HepG2 (cell line): ENCODE measurements at regions not wholly inside any gene's neighbourhood (a gene's known extent, or its start where the extent isn't known, plus 50 kb on each side); places are given as distances from the start of the nearest gene placed in this dataset.

ENCODE experiments used
- ATAC-seq: fragments of 200-7000 bp; cut with Tn5 transposase; 3 replicates; pipeline ENCODE4 v1.9.1; 2020; ENCODE audit warnings: mild to moderate bottlenecking, moderate library complexity
- BruUV-seq: library from RNA; stranded (reverse); fragments of 400-500 nt; replicated peaks from 2 replicates; lab custom pipeline; 2021; lab: Mats Ljungman, UMichigan
- CTCF ChIA-PET: fragments of 300-600 bp; formaldehyde crosslinking; extraction: SDS; loops from one replicate; lab custom pipeline; 2021; ENCODE audit warnings: low total read pairs, inconsistent platforms, low intra/inter-chr PET ratio; lab: Yijun Ruan, JAX
- POLR2A ChIA-PET: fragments of 350-600 bp; sonication (Branson Sonifier 250); formaldehyde crosslinking; loops from one replicate; lab custom pipeline; 2020; ENCODE audit warnings: antibody characterized with exemption, inconsistent platforms; lab: Yijun Ruan, JAX
- DNase-seq: peaks from one replicate; pipeline ENCODE4 v3.0.0-alpha.2; 2015; ENCODE audit warnings: low spot score
- FAIRE-seq: peaks from 3 replicates; lab custom pipeline; 2011; peaks lifted over from hg19 to GRCh38; lab: Jason Lieb, UNC
- H2AFZ ChIP-seq: one replicate; pipeline ENCODE4 v1.6.1; 2011; ENCODE audit warnings: low read length, inconsistent platforms
- H3K27ac ChIP-seq: fragments of 300-600 bp; 3 replicates; pipeline ENCODE4 v1.8.0; 2011; ENCODE audit warnings: mixed run types, mild to moderate bottlenecking, mixed read lengths, low read length, inconsistent platforms; ENCODE audit not compliant: insufficient read depth; ENCODE audit errors: extremely low read length
- H3K27me3 ChIP-seq, 2 experiments: fragments of 200-600 bp in 1 of 2; 2 replicates in 1 of 2; 3 replicates in 1 of 2; pipeline versions ENCODE4 v1.6.0 to v1.8.0; 2011; ENCODE audit warnings: low read length in 2 of 2, mild to moderate bottlenecking in 2 of 2, moderate library complexity in 2 of 2, inconsistent platforms in 1 of 2; ENCODE audit not compliant: insufficient read depth in 2 of 2, control insufficient read depth in 1 of 2
- H3K36me3 ChIP-seq, 2 experiments: fragments of 200-600 bp in 1 of 2; replicated peaks in 1 of 2; 2 replicates in 1 of 2; 3 replicates in 1 of 2; pipeline versions ENCODE4 v1.5.1 to v1.8.0; 2011; ENCODE audit warnings: low read length in 2 of 2, inconsistent platforms in 1 of 2; ENCODE audit not compliant: insufficient read depth in 2 of 2, control insufficient read depth in 1 of 2
- H3K4me1 ChIP-seq: 2 replicates; pipeline ENCODE4 v1.5.1; 2012; ENCODE audit warnings: low read length, inconsistent platforms; ENCODE audit not compliant: insufficient read depth
- H3K4me2 ChIP-seq: 2 replicates; pipeline ENCODE4 v1.6.0; 2011; ENCODE audit warnings: low read depth, low read length, inconsistent platforms
- H3K4me3 ChIP-seq, 3 experiments: fragments of 200-600 bp in 1 of 3; sonication (generic), shearing (Covaris generic) in 1 of 3; replicated peaks in 1 of 3; 2 replicates each; pipeline ENCODE4 v1.5.1; 2011 to 2016; ENCODE audit warnings: low read length in 3 of 3, inconsistent platforms in 2 of 3, low read depth in 2 of 3, mild to moderate bottlenecking in 2 of 3, control low read depth in 1 of 3, mixed read lengths in 1 of 3; ENCODE audit not compliant: insufficient read depth in 1 of 3
- H3K79me2 ChIP-seq: one replicate; pipeline ENCODE4 v1.6.1; 2011; ENCODE audit warnings: low read length, inconsistent platforms; ENCODE audit not compliant: insufficient read depth
- H3K9ac ChIP-seq: 2 replicates; pipeline ENCODE4 v1.6.0; 2011; ENCODE audit warnings: mild to moderate bottlenecking, low read depth, low read length, inconsistent platforms; ENCODE audit not compliant: insufficient read depth
- H3K9me3 ChIP-seq: 2 replicates; pipeline ENCODE4 v1.5.1; 2012; ENCODE audit warnings: mild to moderate bottlenecking, low read length
- H4K20me1 ChIP-seq: 2 replicates; pipeline ENCODE4 v1.6.0; 2011; ENCODE audit warnings: inconsistent platforms, mild to moderate bottlenecking, low read length, moderate library complexity; ENCODE audit not compliant: insufficient read depth
- GZF1 ChIP-seq: sonication (generic); formaldehyde crosslinking; IDR thresholded peaks from 2 replicates; pipeline ENCODE4 v1.5.1; 2020; ENCODE audit warnings: mild to moderate bottlenecking, missing genetic modification reagents
- NCOR1 ChIP-seq: fragments of 200-600 bp; sonication (generic); IDR thresholded peaks from 2 replicates; pipeline ENCODE4 v1.7.0; 2017; ENCODE audit warnings: antibody characterized with exemption, low read length, borderline replicate concordance
- POLR2A ChIP-seq, 2 experiments: IDR thresholded peaks; 2 replicates each; pipeline ENCODE4 v1.6.1; 2011; ENCODE audit warnings: low read depth in 2 of 2, low read length in 2 of 2, mild to moderate bottlenecking in 1 of 2, moderate library complexity in 1 of 2; ENCODE audit not compliant: insufficient read depth in 1 of 2
- SIX4 ChIP-seq: sonication (generic); formaldehyde crosslinking; IDR thresholded peaks from 2 replicates; pipeline ENCODE4 v1.4.0; 2020; ENCODE audit warnings: missing genetic modification reagents
- TP53 ChIP-seq: sonication (generic); formaldehyde crosslinking; conservative IDR thresholded peaks from 2 replicates; pipeline ENCODE4 v1.4.0; 2020; ENCODE audit warnings: missing genetic modification reagents
- ZNF788 ChIP-seq: sonication (generic); formaldehyde crosslinking; IDR thresholded peaks from 2 replicates; pipeline ENCODE4 v1.5.0; 2020; ENCODE audit warnings: mild to moderate bottlenecking, missing genetic modification reagents, borderline replicate concordance
- ZSCAN25 ChIP-seq: sonication (generic); formaldehyde crosslinking; IDR thresholded peaks from 2 replicates; pipeline ENCODE4 v1.8.0; 2022; ENCODE audit warnings: mild to moderate bottlenecking, missing genetic modification reagents
- ZSCAN31 ChIP-seq: sonication (generic); formaldehyde crosslinking; IDR thresholded peaks from 2 replicates; pipeline ENCODE4 v1.5.0; 2020; ENCODE audit warnings: low read depth, mild to moderate bottlenecking, missing genetic modification reagents
- WGBS: methylation state at CpG from one replicate; pipeline ENCODE4 v1.1.6; 2017; ENCODE audit warnings: low lambda C conversion rate; 5-methylcytosine and 5-hydroxymethylcytosine counted together
- in situ Hi-C: cut with HindIII; loops from 2 replicates; pipeline ENCODE4 v1.10.0; 2017; ENCODE audit warnings: low pct_unique_long_range_greater_than_20kb; ENCODE audit not compliant: extremely low pct_ligation_motif_present
- intact Hi-C: fragments of 100-400 bp; cut with micrococcal nuclease; formaldehyde crosslinking; loops from one replicate; pipeline ENCODE4 v1.10.0; 2022; ENCODE audit not compliant: unreplicated experiment
- TF ChIP-seq, protein P1 (sequence below), 2 experiments: sonication (generic) in 1 of 2; formaldehyde crosslinking in 1 of 2; IDR thresholded peaks; 2 replicates each; pipeline versions ENCODE4 v1.5.1 to v1.6.1; 2011 to 2020; ENCODE audit warnings: borderline replicate concordance in 1 of 2, low read depth in 1 of 2, low read length in 1 of 2, mild to moderate bottlenecking in 1 of 2, missing genetic modification reagents in 1 of 2, moderate library complexity in 1 of 2
- TF ChIP-seq, protein P2 (sequence below): sonication (generic); formaldehyde crosslinking; IDR thresholded peaks from 2 replicates; pipeline ENCODE4 v1.4.0; 2020; ENCODE audit warnings: mild to moderate bottlenecking, missing genetic modification reagents
- TF ChIP-seq, protein P3 (sequence below): IDR thresholded peaks from 2 replicates; pipeline ENCODE4 v1.6.1; 2018; ENCODE audit warnings: missing genetic modification reagents
- TF ChIP-seq, protein P4 (sequence below): IDR thresholded peaks from 2 replicates; pipeline ENCODE4 v1.6.1; 2016; ENCODE audit warnings: missing biosample characterization, missing genetic modification reagents, low read depth
- TF ChIP-seq, protein P5 (sequence below): sonication (generic); formaldehyde crosslinking; IDR thresholded peaks from 2 replicates; pipeline ENCODE4 v1.4.0; 2020; ENCODE audit warnings: mild to moderate bottlenecking, missing genetic modification reagents
- TF ChIP-seq, protein P6 (sequence below): sonication (generic); formaldehyde crosslinking; IDR thresholded peaks from 2 replicates; pipeline ENCODE4 v1.5.1; 2020; ENCODE audit warnings: missing genetic modification reagents, mild to moderate bottlenecking, borderline replicate concordance

DNA sequence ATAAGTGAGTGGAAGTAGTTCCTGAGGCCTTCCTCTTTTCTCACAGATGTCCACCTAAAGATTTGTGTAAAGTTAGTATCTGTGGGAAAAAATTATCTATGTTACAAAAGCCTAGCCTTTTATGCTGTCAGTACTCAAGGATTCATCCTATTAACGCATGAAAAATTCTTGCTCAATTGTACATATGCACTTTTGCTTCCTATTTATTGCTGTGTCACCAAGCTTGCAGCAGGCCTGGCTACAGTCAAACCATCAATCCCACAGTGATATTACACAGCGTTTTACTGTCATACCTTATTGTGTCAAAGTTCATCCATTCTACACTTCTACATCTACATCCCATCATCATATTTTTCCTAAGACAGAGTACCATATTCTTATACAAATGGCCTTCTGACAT, 151.1 kb upstream of the PLN start:
- BruUV-seq = no TSS peak
- no peak overlapping the region for H2AFZ ChIP-seq
- no peak overlapping the region for H3K27ac ChIP-seq
- H4K20me1 ChIP-seq = no peaks in the 10 kb centered on the region
- H3K9me3 ChIP-seq = no peaks in the 10 kb centered on the region
- H3K4me1 ChIP-seq = no peaks in the 10 kb centered on the region
- H3K27me3 ChIP-seq = no peaks in the 10 kb centered on the region
- no peak overlapping the region for H3K4me3 ChIP-seq
- intact Hi-C loops = no loop called here
- 9% methylated on average over 2 of the region's 2 CpGs for WGBS
- POLR2A ChIA-PET = no interaction called here
- CTCF ChIA-PET = no interaction called here
- no peaks in the 10 kb centered on the region for H3K79me2 ChIP-seq
- H3K4me2 ChIP-seq = no peak overlapping the region
- H3K9ac ChIP-seq = no peak overlapping the region
- in situ Hi-C loops = no loop called here
- DNase-seq = no peak
- no peaks in the 10 kb centered on the region for H3K36me3 ChIP-seq
- FAIRE-seq = no peak
- ATAC-seq = no peak
- no peak for TF ChIP-seq ZNF788 (CRISPR knock-in tag)
- TF ChIP-seq, protein P1, sequence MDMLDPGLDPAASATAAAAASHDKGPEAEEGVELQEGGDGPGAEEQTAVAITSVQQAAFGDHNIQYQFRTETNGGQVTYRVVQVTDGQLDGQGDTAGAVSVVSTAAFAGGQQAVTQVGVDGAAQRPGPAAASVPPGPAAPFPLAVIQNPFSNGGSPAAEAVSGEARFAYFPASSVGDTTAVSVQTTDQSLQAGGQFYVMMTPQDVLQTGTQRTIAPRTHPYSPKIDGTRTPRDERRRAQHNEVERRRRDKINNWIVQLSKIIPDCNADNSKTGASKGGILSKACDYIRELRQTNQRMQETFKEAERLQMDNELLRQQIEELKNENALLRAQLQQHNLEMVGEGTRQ (IDR thresholded peaks at IDR 0.05; ENCODE audit: low read depth, low read length) = no peak
- TF ChIP-seq, protein P1 (CRISPR knock-in tag; IDR thresholded peaks at IDR 0.05; ENCODE audit: borderline replicate concordance) = no peak
- TF ChIP-seq NCOR1 = no peak
- no peak for TF ChIP-seq GZF1 (CRISPR knock-in tag)
- TF ChIP-seq, protein P2, sequence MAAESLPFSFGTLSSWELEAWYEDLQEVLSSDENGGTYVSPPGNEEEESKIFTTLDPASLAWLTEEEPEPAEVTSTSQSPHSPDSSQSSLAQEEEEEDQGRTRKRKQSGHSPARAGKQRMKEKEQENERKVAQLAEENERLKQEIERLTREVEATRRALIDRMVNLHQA (CRISPR knock-in tag) = no peak
- no peak for TF ChIP-seq POLR2A (IDR thresholded peaks at IDR 0.05; ENCODE audit: insufficient read depth in 1 of 2, low read depth in 2 of 2, low read length in 2 of 2)
- TF ChIP-seq, protein P3, sequence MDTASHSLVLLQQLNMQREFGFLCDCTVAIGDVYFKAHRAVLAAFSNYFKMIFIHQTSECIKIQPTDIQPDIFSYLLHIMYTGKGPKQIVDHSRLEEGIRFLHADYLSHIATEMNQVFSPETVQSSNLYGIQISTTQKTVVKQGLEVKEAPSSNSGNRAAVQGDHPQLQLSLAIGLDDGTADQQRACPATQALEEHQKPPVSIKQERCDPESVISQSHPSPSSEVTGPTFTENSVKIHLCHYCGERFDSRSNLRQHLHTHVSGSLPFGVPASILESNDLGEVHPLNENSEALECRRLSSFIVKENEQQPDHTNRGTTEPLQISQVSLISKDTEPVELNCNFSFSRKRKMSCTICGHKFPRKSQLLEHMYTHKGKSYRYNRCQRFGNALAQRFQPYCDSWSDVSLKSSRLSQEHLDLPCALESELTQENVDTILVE (CRISPR knock-in tag) = no peak
- no peak for TF ChIP-seq TP53 (CRISPR knock-in tag)
- TF ChIP-seq SIX4 = no peak
- TF ChIP-seq, protein P4, sequence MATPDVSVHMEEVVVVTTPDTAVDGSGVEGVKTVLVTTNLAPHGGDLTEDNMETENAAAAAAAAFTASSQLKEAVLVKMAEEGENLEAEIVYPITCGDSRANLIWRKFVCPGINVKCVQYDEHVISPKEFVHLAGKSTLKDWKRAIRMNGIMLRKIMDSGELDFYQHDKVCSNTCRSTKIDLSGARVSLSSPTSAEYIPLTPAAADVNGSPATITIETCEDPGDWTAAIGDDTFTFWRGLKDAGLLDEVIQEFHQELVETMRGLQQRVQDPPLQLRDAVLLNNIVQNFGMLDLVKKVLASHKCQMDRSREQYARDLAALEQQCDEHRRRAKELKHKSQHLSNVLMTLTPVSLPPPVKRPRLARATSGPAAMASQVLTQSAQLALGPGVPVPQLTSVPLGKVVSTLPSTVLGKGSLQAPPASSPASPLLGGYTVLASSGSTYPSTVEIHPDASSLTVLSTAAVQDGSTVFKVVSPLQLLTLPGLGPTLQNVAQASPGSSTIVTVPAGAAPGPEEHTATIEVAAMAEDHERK = no peak
- no peak for TF ChIP-seq ZSCAN25 (CRISPR knock-in tag)
- TF ChIP-seq ZSCAN31 (CRISPR knock-in tag) = no peak
- TF ChIP-seq, protein P5, sequence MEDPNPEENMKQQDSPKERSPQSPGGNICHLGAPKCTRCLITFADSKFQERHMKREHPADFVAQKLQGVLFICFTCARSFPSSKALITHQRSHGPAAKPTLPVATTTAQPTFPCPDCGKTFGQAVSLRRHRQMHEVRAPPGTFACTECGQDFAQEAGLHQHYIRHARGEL (CRISPR knock-in tag) = no peak
- TF ChIP-seq, protein P6, sequence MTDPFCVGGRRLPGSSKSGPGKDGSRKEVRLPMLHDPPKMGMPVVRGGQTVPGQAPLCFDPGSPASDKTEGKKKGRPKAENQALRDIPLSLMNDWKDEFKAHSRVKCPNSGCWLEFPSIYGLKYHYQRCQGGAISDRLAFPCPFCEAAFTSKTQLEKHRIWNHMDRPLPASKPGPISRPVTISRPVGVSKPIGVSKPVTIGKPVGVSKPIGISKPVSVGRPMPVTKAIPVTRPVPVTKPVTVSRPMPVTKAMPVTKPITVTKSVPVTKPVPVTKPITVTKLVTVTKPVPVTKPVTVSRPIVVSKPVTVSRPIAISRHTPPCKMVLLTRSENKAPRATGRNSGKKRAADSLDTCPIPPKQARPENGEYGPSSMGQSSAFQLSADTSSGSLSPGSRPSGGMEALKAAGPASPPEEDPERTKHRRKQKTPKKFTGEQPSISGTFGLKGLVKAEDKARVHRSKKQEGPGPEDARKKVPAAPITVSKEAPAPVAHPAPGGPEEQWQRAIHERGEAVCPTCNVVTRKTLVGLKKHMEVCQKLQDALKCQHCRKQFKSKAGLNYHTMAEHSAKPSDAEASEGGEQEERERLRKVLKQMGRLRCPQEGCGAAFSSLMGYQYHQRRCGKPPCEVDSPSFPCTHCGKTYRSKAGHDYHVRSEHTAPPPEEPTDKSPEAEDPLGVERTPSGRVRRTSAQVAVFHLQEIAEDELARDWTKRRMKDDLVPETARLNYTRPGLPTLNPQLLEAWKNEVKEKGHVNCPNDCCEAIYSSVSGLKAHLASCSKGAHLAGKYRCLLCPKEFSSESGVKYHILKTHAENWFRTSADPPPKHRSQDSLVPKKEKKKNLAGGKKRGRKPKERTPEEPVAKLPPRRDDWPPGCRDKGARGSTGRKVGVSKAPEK (CRISPR knock-in tag) = no peak
